Fibroblast of skin of left biceps (primary cell): ENCODE measurements at regions not wholly inside any gene's neighbourhood (a gene's known extent, or its start where the extent isn't known, plus 50 kb on each side); places are given as distances from the start of the nearest gene placed in this dataset.
"Not testable (repeated sequence)": the region's sequence is repeated elsewhere in the genome, so short reads cannot be mapped to it uniquely, and the experiment has no call there.

ENCODE experiments used
- DNase-seq, 2 experiments: peaks; one replicate each; pipeline ENCODE4 v3.0.0-alpha.2; 2013; ENCODE audit warnings: low read depth in 2 of 2

DNA sequence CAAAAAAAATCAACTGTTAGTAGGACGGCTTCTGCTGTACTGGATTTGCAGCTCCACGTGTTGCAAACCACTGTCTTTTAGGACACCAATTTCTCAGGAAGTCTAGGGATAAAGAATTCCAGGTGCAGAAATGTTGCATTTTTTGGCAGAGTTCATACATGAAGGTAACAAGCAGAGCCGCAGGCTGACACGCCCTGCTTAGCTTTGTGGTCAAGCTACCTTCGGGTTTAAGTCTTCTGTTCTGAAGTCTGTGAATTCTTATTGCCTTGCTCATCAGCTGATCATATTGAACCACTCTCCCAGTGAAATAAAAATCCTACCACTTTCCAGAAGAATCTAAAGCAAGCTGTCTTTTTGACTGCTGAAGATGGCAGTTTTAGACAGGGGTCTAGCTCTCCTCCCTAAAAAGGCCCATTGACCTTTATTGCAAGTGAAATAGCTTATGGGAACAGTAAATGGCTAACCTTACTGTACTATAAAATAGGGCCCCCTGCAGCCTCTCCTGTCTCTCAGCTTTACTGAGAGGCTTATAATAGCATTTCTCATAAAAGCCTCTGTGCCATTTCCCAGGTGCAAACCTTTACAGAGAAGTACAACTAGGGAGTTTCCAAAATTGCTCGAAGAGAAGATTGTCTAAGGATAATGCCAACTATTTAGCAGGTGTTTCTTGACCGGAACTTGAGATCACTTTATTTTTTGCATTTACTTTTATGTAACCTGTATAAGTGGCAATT lies 262.2 kb upstream of the IL12A start:
- DNase-seq = no peak

GRCh38 chr3:159727506-159727905 lies 261.1 kb upstream of the IL12A start:
- DNase-seq = no peak

DNA sequence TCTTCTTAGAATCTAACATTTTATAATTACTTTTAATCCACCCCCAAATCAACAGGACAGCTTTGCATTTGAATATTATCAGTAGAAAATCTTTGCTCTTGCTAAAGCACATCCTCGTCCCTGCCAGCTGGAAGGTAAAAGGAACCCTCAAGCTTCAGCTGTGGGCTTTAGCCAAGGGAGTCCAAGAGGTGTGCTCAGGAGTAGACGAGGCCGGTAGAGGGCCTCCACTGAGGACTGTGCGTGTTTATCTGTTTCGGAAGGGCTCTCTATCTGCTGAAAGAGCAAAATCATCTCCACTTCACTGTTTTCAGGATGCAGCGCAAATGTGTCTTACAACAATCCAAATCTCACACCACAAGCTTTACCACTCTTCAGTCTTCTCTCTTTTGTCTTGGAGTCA lies 257.4 kb upstream of the IL12A start:
- DNase-seq = no peak

DNA sequence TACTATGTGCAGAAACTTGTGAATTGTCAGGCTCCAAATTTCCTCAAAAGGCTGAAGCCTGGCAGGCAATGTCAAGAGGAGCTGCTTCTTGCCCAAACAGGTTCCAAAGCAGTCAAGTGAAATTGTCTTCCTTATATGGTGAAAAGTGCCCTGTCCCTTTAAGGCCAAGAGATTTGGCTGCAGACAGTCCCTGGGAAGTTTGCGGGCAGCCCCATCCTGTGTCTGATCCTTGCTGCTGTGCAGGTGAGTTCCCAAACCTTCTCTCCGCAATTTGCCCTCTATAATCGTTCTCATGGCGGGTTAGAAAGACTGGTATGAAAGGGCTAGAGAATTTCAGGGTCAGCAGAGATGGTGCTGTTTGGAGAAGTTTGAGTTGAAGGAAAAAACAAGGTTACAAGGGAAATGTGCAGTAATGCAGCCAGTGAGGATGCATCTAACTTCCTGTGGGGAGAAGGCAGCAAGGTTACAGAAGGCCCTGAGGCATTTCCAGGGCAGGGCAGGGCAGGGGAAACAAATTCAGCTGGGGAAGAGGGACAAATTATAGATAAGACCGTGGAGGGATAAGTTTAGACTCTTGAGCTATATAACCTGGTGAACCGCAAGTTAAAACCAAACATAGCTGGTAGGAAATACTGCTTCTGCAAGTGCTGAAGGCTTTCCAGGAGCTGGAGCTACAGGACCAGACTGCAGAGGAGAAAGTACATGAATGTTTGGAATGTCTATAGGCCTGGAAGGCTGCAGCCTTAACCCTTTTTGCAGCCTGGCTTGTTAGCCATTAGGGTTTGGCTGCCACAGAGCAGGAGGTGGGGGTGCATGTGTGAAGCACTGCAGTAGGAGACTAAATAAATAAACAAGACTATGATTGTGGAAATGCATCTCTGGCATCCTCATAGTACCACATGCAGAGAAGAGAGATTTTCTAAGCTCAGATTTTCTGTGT lies 256.2 kb upstream of the IL12A start:
- peak; percentile 81 to 82 for DNase-seq

- peak; percentile 79 to 83 for DNase-seq
These were observed 255.3 kb upstream of the IL12A start for GRCh38 chr3:159733194-159733860.

DNA sequence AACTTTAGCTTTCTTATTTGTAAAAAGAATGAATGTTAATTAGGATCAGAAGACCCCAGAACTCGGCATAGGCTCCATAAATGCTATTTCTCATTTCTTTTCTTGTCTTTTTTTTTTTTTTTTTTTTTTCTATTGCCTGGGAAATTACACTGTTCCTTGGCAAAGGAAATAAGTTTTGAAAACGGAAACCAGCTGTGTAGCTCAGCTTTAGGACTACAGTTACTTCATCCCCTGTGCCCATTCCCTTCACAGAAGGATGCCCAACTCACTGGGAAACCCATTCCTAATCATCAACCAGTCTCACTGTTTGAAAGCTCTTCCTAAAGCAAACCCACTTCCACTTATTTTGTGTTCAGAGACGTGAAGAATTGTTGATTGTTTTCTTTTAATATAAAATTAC lies 254.0 kb upstream of the IL12A start:
- DNase-seq = no peak

- DNase-seq = no peak
These were observed 249.5 kb upstream of the IL12A start for GRCh38 chr3:159739166-159739565.

- DNase-seq = no peak
These were observed 248.7 kb upstream of the IL12A start for GRCh38 chr3:159739969-159740368.

- DNase-seq = no peak
These were observed 247.4 kb upstream of the IL12A start for GRCh38 chr3:159741281-159741680.

GRCh38 chr3:159748425-159748824 lies 240.2 kb upstream of the IL12A start:
- no peak for DNase-seq

GRCh38 chr3:159749406-159749805 lies 239.2 kb upstream of the IL12A start:
- DNase-seq = no peak

- no peak for DNase-seq
These were observed 237.5 kb upstream of the IL12A start for GRCh38 chr3:159751146-159751545.

DNA sequence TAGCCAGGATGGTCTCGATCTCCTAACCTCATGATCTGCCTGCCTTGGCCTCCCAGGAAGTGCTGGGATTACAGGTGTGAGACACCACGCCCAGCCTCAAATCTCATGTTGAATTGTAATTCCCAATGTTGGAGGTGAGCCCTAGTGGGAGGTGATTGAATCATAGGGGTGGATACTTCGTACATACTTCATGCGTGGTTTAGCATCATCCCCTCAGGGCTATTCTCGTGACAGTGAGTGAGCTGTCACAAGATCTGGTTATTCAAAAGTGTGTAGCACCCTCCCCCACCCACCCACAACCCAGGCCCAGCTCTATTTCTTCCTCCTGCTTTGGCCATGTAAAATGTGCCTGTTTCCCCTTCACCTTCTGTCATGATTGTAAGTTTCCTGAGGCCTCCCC lies 236.9 kb upstream of the IL12A start:
- DNase-seq = no peak

- DNase-seq = not testable (repeated sequence)
These were observed 232.1 kb upstream of the IL12A start for GRCh38 chr3:159756279-159757207.

DNA sequence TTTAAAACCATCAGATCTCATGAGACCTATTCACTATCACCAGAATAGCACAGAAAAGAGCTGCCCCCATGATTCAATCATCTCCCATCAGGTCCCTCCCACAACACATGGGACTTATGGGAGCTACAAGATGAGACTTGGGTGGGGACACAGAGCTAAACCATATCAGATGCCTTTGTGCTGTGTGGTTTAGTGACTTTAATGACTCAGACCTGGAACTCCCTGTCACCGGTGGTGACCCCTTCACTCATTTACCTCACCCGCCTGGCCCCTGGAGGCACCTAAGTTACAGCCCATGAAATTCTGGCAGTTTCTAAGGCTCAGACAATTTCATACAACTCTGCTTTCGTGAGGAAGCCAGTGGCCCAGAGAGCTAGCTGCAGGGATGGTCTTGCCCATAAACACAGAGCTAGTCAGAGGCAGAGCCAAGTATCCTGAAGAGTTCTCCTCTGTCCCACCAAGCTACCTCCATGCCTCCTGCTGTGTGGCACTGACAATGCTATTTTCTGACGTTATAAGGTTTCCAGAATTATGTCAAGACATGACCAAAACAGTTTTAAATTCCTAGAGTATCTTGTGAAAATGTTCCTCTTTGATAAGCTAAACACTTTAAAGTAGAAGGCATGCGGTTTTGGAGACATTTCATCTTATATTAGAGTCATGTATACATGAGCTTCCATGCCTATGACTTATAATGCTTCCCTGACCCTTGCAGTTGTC lies 231.1 kb upstream of the IL12A start:
- no peak for DNase-seq

DNA sequence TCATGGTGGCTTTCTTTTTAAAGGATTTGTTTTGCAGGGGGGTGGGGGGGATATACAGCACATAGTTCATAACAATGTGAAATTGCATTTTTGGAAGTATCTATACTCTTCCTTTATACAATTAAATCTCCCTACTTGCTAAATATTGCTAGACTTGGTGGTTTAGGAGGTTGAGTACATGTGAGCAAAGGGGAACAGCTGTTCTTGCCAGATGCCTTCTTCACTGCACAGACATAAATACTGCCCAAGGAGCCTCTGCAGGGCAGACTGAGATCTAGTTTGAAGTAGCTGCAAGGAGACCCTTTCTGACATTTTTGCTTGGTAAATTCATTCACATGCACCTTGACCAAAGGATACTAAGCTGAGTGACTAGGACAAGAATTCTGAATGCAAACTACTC lies 228.6 kb upstream of the IL12A start:
- no peak for DNase-seq

- DNase-seq = no peak
These were observed 227.3 kb upstream of the IL12A start for GRCh38 chr3:159761369-159761768.

- DNase-seq = no peak
These were observed 226.6 kb upstream of the IL12A start for GRCh38 chr3:159761848-159762635.

GRCh38 chr3:159763011-159763601 lies 225.5 kb upstream of the IL12A start:
- DNase-seq = no peak
